ENCODE measurements at regions not wholly inside any gene's neighbourhood (a gene's known extent, or its start where the extent isn't known, plus 50 kb on each side); places are given as distances from the start of the nearest gene placed in this dataset.

GRCh38 chr10:60444494-60445064 lies 54.9 kb upstream of the ANK3 start:
- TF ChIP-seq CTCF (IDR thresholded peaks at IDR 0.05; ENCODE audit: low read depth, low read length) (peak; percentile 69), EZH2phosphoT487 (IDR thresholded peaks at IDR 0.05; ENCODE audit: low read depth) (no peak)
